GM12878 (cell line): ENCODE measurements at regions not wholly inside any gene's neighbourhood (a gene's known extent, or its start where the extent isn't known, plus 50 kb on each side); places are given as distances from the start of the nearest gene placed in this dataset.

Source experiments
- ATAC-seq: fragments of 200-7000 bp; cut with Tn5 transposase; 3 replicates; pipeline ENCODE4 v1.9.1; 2020; ENCODE audit warnings: mild to moderate bottlenecking, moderate library complexity
- BruUV-seq: library from RNA; stranded (reverse); fragments of 400-500 nt; replicated peaks from 2 replicates; lab custom pipeline; 2021; lab: Mats Ljungman, UMichigan
- CTCF ChIA-PET: fragments of 300-600 bp; sonication (Branson Sonifier 250); formaldehyde crosslinking; extraction: SDS; loops from one replicate; lab custom pipeline; 2021; ENCODE audit warnings: inconsistent platforms; lab: Yijun Ruan, JAX
- POLR2A ChIA-PET: fragments of 350-600 bp; formaldehyde crosslinking; extraction: SDS; loops from one replicate; lab custom pipeline; 2021; ENCODE audit warnings: inconsistent platforms; lab: Charles Lee
- RAD21 ChIA-PET: fragments of 300-600 bp; sonication (Branson Sonifier 250); formaldehyde crosslinking; loops from one replicate; lab custom pipeline; 2023; ENCODE audit warnings: antibody characterized with exemption; ENCODE audit not compliant: unreplicated experiment; lab: Charles Lee
- SMC1A ChIA-PET: fragments of 300-600 bp; sonication (Branson Sonifier 250); formaldehyde crosslinking; loops from one replicate; lab custom pipeline; 2023; ENCODE audit not compliant: unreplicated experiment, uncharacterized antibody; lab: Charles Lee
- DNase-seq: peaks from one replicate; pipeline ENCODE4 v3.0.0-alpha.2; 2011; ENCODE audit warnings: low read depth, low spot score
- FAIRE-seq: peaks from 3 replicates; lab custom pipeline; 2011; peaks lifted over from hg19 to GRCh38; lab: Jason Lieb, UNC
- H2AFZ ChIP-seq: 2 replicates; pipeline ENCODE4 v1.6.0; 2011; ENCODE audit warnings: low read depth, low read length, control low read depth; ENCODE audit not compliant: control insufficient read depth
- H3K27ac ChIP-seq: 2 replicates; pipeline ENCODE4 v1.5.1; 2011; ENCODE audit warnings: control low read depth; ENCODE audit not compliant: control insufficient read depth, insufficient read depth
- H3K27me3 ChIP-seq, 2 experiments: replicated peaks in 1 of 2; 2 replicates each; pipeline versions ENCODE4 v1.6.0 to v1.6.1; 2011; ENCODE audit warnings: low read length in 1 of 2; ENCODE audit not compliant: control insufficient read depth in 2 of 2, insufficient read depth in 2 of 2
- H3K36me3 ChIP-seq, 2 experiments: 2 replicates each; pipeline ENCODE4 v1.5.1; 2011; ENCODE audit warnings: low read length in 1 of 2; ENCODE audit not compliant: control insufficient read depth in 2 of 2, insufficient read depth in 2 of 2
- H3K4me1 ChIP-seq: 2 replicates; pipeline ENCODE4 v1.6.1; 2011; ENCODE audit warnings: mild to moderate bottlenecking, low read length, moderate library complexity, mixed read lengths; ENCODE audit not compliant: control insufficient read depth, insufficient read depth
- H3K4me2 ChIP-seq: 2 replicates; pipeline ENCODE4 v1.6.0; 2011; ENCODE audit warnings: control low read depth; ENCODE audit not compliant: control insufficient read depth, insufficient read depth
- H3K4me3 ChIP-seq: fragments of 200-600 bp; sonication (generic); 2 replicates; pipeline ENCODE4 v1.5.1; 2016
- H3K79me2 ChIP-seq: 2 replicates; pipeline ENCODE4 v1.6.0; 2011; ENCODE audit warnings: low read length; ENCODE audit not compliant: control insufficient read depth, insufficient read depth
- H3K9ac ChIP-seq: 2 replicates; pipeline ENCODE4 v1.8.0; 2011; ENCODE audit warnings: low read length, control low read depth, mixed read lengths; ENCODE audit not compliant: control insufficient read depth, insufficient read depth
- H3K9me3 ChIP-seq: replicated peaks from 3 replicates; pipeline ENCODE4 v1.5.1; 2011; ENCODE audit warnings: mild to moderate bottlenecking, low read length; ENCODE audit not compliant: control insufficient read depth, insufficient read depth
- H4K20me1 ChIP-seq: 2 replicates; pipeline ENCODE4 v1.6.0; 2011; ENCODE audit not compliant: control insufficient read depth, insufficient read depth
- CREB1 ChIP-seq: IDR thresholded peaks from 2 replicates; pipeline ENCODE4 v1.6.1; 2012; ENCODE audit warnings: low read depth, mild to moderate bottlenecking, inconsistent platforms
- HSF1 ChIP-seq: fragments of 150-350 bp; IDR thresholded peaks from 2 replicates; pipeline ENCODE4 v1.6.1; 2014; ENCODE audit warnings: mild to moderate bottlenecking, low read depth, low read length
- IKZF1 ChIP-seq: fragments of 450-650 bp; conservative IDR thresholded peaks from 2 replicates; pipeline ENCODE4 v1.6.1; 2017; ENCODE audit warnings: antibody characterized with exemption, mild to moderate bottlenecking
- REST ChIP-seq: IDR thresholded peaks from 2 replicates; pipeline ENCODE4 v1.6.1; 2012; ENCODE audit warnings: mild to moderate bottlenecking, low read depth, low read length
- YY1 ChIP-seq: IDR thresholded peaks from 2 replicates; pipeline ENCODE4 v1.6.1; 2011; ENCODE audit warnings: low read depth, mild to moderate bottlenecking, low read length
- ZBTB4 ChIP-seq: fragments of 450-650 bp; formaldehyde crosslinking; IDR thresholded peaks from 2 replicates; pipeline ENCODE4 v1.4.0; 2022; ENCODE audit warnings: mild to moderate bottlenecking, moderate library complexity
- WGBS: methylation state at CpG from one replicate; pipeline ENCODE4 v1.1.6; 2016; ENCODE audit warnings: low lambda C conversion rate; ENCODE audit not compliant: insufficient replicate concordance, insufficient coverage; ENCODE audit errors: missing lambda C conversion rate; 5-methylcytosine and 5-hydroxymethylcytosine counted together
- in situ Hi-C: fragments of 300-500 bp; cut with MboI; formaldehyde crosslinking; loops from 9 replicates; pipeline ENCODE4 v1.14.3; 2018; ENCODE audit warnings: mixed read lengths
- intact Hi-C: fragments of 100-400 bp; cut with micrococcal nuclease; formaldehyde crosslinking; loops from one replicate; pipeline ENCODE4 v1.14.2; 2022; ENCODE audit not compliant: unreplicated experiment

GRCh38 chr5:99072846-99073245 is 144.0 kb upstream of the CHD1 start:
- TF ChIP-seq HSF1 = no peak
- no peak for TF ChIP-seq ZBTB4 (CRISPR knock-in tag)
- TF ChIP-seq IKZF1 = no peak
- no peak for TF ChIP-seq REST
- TF ChIP-seq YY1 = no peak
- no peak for TF ChIP-seq CREB1
- TF ChIP-seq, all 136 proteins: peak for 0
- Histone ChIP-seq H4K20me1 (no peaks in the 10 kb centered on the region), H3K4me2 (no peak overlapping the region), H3K27me3 (no peaks in the 10 kb centered on the region), H2AFZ (no peak overlapping the region), H3K36me3 (no peaks in the 10 kb centered on the region), H3K79me2 (no peaks in the 10 kb centered on the region), H3K9me3 (peaks cover 3% of the 10 kb centered on the region; the same call in 2 of the 3 replicates), H3K4me1 (peaks cover 7% of the 10 kb centered on the region; the same call in 1 of the 2 replicates), H3K9ac (no peak overlapping the region), H3K27ac (no peak overlapping the region), H3K4me3 (no peak overlapping the region)
- no peak for ATAC-seq
- no peak for DNase-seq
- ChIA-PET POLR2A (no interaction called here), CTCF (no interaction called here), RAD21 (no interaction called here), SMC1A (no interaction called here)
- BruUV-seq = no TSS peak
- FAIRE-seq = no peak
- in situ Hi-C loops = no loop called here
- WGBS = 82% methylated on average over 1 of the region's 1 CpG
- intact Hi-C loops = no loop called here
